Hepatocyte (in vitro differentiated cells): ENCODE measurements at regions not wholly inside any gene's neighbourhood (a gene's known extent, or its start where the extent isn't known, plus 50 kb on each side); places are given as distances from the start of the nearest gene placed in this dataset.

Experiments
- CTCF ChIP-seq: fragments of 200-600 bp; sonication (generic); IDR thresholded peaks from 2 replicates; pipeline ENCODE4 v1.5.1; 2016; ENCODE audit warnings: antibody characterized with exemption, mild to moderate bottlenecking; ENCODE audit not compliant: poor library complexity
- EZH2 ChIP-seq: fragments of 200-600 bp; sonication (generic); IDR thresholded peaks from 2 replicates; pipeline ENCODE4 v1.6.1; 2016; ENCODE audit warnings: antibody characterized with exemption, mild to moderate bottlenecking, borderline replicate concordance

DNA sequence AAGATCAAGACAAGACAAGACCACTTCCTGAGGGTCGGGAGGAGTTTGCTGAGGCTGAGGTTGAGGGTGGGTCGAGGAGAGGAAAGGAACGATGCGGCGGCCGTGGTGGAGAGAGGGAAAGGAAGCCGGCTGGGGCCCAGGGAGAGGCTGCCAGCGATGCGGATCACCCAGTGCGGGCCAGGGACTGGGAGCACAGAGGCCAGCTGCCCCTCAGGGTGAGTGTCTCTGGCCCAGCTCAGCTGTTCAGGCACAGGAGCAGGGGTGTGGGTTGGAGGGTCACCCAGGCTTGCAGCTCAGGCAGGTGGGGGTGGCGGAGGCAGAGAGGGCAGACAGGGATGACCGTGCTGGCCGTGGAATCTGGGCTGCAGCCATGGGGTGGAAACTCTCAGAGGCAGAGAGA is 99.5 kb downstream of the FGF18 start:
- TF ChIP-seq EZH2 (no peak), CTCF (no peak)
